Brain microvascular endothelial cell (primary cell): ENCODE measurements at regions not wholly inside any gene's neighbourhood (a gene's known extent, or its start where the extent isn't known, plus 50 kb on each side); places are given as distances from the start of the nearest gene placed in this dataset.
"Not testable (repeated sequence)": the region's sequence is repeated elsewhere in the genome, so short reads cannot be mapped to it uniquely, and the experiment has no call there.

Experiments
- DNase-seq: peaks from one replicate; pipeline ENCODE4 v3.0.0-alpha.2; 2020
- H3K27ac ChIP-seq: fragments of 250-450 bp; sonication (Bioruptor Pico); 2 replicates; pipeline ENCODE4 v1.5.1; 2020; ENCODE audit warnings: mild to moderate bottlenecking, moderate library complexity
- H3K27me3 ChIP-seq: fragments of 250-450 bp; sonication (Bioruptor Pico); replicated peaks from 2 replicates; pipeline ENCODE4 v1.5.1; 2020; ENCODE audit warnings: mild to moderate bottlenecking
- H3K36me3 ChIP-seq: fragments of 250-450 bp; sonication (Bioruptor Pico); replicated peaks from 2 replicates; pipeline ENCODE4 v1.5.1; 2020; ENCODE audit warnings: mild to moderate bottlenecking
- H3K4me3 ChIP-seq: 2 replicates; pipeline ENCODE4 v1.5.1; 2011; ENCODE audit warnings: low read depth, mild to moderate bottlenecking, control low read depth, low read length, moderate library complexity
- in situ Hi-C: cut with HindIII; loops from 2 replicates; pipeline ENCODE4 v1.10.0; 2017; ENCODE audit warnings: low sequenced_read_pairs, low pct_ligation_motif_present
- TF ChIP-seq, protein P1 (sequence below): IDR thresholded peaks from 2 replicates; pipeline ENCODE4 v1.5.1; 2011; ENCODE audit warnings: low read depth, mild to moderate bottlenecking, moderate library complexity, low read length, control low read depth, inconsistent platforms; ENCODE audit errors: missing control alignments

DNA sequence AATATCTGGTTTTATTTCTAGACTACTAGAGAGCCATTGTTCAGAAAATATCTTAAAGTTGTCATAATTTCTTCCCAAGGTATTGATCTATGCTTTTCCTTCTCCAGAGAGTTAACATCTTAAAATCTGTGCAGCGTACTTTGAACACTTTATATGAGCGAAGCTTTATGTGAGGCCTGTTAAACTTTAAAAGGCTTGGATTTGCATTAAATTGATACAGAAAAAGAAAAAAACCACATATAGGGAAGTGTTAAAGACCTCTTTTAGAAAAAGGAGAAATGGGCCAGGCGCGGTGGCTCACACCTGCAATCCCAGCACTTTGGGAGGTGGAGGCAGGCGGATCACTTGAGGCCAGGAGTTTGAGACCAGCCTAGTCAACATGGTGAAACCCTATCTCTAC, 59.2 kb upstream of the MORC3 start:
- TF ChIP-seq, protein P1, sequence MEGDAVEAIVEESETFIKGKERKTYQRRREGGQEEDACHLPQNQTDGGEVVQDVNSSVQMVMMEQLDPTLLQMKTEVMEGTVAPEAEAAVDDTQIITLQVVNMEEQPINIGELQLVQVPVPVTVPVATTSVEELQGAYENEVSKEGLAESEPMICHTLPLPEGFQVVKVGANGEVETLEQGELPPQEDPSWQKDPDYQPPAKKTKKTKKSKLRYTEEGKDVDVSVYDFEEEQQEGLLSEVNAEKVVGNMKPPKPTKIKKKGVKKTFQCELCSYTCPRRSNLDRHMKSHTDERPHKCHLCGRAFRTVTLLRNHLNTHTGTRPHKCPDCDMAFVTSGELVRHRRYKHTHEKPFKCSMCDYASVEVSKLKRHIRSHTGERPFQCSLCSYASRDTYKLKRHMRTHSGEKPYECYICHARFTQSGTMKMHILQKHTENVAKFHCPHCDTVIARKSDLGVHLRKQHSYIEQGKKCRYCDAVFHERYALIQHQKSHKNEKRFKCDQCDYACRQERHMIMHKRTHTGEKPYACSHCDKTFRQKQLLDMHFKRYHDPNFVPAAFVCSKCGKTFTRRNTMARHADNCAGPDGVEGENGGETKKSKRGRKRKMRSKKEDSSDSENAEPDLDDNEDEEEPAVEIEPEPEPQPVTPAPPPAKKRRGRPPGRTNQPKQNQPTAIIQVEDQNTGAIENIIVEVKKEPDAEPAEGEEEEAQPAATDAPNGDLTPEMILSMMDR: no peak
- H3K27me3 ChIP-seq: no peaks in the 10 kb centered on the region
- no peak overlapping the region for H3K4me3 ChIP-seq
- H3K27ac ChIP-seq: no peak overlapping the region
- in situ Hi-C loops: no loop called here
- no peak for DNase-seq
- no peaks in the 10 kb centered on the region for H3K36me3 ChIP-seq

DNA sequence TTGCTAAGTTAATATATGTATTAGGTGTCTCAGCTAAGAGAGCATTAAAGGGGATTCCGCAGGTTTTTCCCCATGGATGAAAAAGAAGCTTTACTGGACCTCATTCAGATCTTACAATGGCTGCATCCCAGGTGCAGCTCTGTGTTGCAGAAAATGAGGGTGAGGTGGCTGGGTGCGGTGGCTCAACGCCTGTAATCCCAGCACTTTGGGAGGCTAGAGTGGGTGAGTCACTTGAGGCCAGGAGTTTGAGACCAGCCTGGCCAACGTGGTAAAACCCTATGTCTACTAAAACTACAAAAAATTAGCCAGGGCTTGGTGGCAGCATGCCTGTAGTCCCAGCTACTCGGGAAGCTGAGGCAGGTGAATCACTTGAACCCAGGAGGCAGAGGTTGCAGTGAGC, 58.5 kb upstream of the MORC3 start:
- no peak overlapping the region for H3K4me3 ChIP-seq
- TF ChIP-seq, protein P1: no peak
- no peaks in the 10 kb centered on the region for H3K27me3 ChIP-seq
- in situ Hi-C loops: no loop called here
- no peak for DNase-seq
- no peaks in the 10 kb centered on the region for H3K36me3 ChIP-seq
- H3K27ac ChIP-seq: no peak overlapping the region

DNA sequence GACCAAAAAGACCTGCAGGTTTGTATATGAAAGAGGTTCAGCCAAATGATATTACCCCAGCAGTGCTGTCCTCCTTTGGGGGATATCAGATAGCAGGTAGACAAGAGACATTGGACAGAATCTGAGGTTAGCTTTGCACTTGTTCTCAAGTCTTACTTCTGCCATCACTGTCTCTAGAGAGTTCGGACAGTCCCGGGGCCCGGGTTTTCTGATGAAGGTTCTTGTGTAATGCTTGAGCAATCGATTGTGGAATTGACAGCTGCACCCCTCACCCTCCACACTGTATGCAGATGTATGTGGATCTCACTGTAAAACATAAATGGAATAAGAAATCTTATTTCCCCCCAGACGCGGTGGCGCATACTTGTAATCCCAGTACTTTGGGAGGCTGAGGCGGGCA, 56.2 kb upstream of the MORC3 start:
- no peak for DNase-seq
- Histone ChIP-seq H3K27me3 (no peaks in the 10 kb centered on the region), H3K27ac (no peak overlapping the region), H3K4me3 (no peak overlapping the region), H3K36me3 (no peaks in the 10 kb centered on the region)
- TF ChIP-seq, protein P1: no peak
- in situ Hi-C loops: no loop called here

DNA sequence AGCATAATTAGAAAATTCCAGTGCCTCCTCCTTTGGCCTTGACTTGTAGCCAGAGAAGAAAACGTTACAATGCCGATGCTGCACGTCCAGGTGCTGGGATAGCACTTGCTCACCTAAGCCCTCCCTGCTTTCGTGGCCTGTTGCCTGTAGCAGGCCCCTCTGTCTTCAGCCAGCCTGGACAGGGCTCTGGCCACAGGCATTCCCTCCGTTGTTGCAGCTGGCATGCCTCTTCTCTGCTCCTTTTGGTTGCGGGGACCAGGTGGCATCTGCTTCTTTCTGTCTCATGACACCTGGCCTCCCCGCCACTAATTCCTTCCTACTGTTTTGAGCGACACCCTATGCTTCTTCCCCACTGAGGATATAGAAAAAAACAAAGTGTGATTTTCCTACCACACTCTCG, 54.6 kb upstream of the MORC3 start:
- in situ Hi-C loops: no loop called here
- Histone ChIP-seq H3K27me3 (no peaks in the 10 kb centered on the region), H3K4me3 (no peak overlapping the region), H3K36me3 (no peaks in the 10 kb centered on the region), H3K27ac (no peak overlapping the region)
- TF ChIP-seq, protein P1: no peak
- DNase-seq: no peak

DNA sequence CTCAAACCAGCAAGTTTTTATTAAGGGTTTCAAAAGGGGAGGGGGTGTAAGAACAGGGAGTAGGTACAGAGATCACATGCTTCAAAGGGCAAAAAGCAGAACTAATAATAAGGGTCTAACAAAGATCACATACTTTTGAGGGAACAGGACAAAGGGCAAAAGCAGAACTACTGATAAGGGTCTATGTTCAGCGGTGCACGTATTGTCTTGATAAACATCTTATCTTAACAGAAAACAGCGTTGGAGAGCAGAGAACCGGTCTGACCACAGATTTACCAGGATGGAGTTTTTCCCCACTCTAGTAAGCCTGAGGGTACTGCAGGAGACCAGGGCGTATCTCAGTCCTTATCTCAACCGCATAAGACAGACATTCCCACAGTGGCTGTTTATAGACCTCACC, 52.2 kb upstream of the MORC3 start:
- H3K4me3 ChIP-seq, H3K27me3 ChIP-seq, H3K36me3 ChIP-seq, in situ Hi-C loops, H3K27ac ChIP-seq: not testable (repeated sequence)
- peak; percentile 56 for DNase-seq

DNA sequence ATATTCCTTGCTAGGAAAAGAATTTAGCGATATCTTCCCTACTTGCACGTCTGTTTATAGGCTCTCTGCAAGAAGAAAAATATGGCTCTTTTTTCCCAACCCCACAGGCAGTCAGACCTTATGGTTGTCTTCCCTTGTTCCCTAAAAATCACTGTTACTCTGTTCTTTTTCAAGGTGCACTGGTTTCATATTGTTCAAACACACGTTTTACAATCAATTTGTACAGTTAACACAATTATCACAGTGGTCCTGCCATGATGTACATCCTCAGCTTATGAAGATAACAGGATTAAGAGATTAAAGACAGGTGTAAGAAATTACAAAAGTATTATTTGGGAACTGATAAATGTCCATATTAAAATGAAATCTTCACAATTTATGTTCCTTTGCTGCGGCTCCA, 51.7 kb upstream of the MORC3 start:
- in situ Hi-C loops, DNase-seq, H3K27me3 ChIP-seq, H3K27ac ChIP-seq, H3K4me3 ChIP-seq, H3K36me3 ChIP-seq: not testable (repeated sequence)
